Neural cell (in vitro differentiated cells): ENCODE measurements at regions not wholly inside any gene's neighbourhood (a gene's known extent, or its start where the extent isn't known, plus 50 kb on each side); places are given as distances from the start of the nearest gene placed in this dataset.

ENCODE experiments used
- H2AFZ ChIP-seq: fragments of 200-600, 300-800 bp; sonication (generic), shearing (Covaris generic); 2 replicates; pipeline ENCODE4 v1.6.0; 2014; ENCODE audit warnings: low read depth, mild to moderate bottlenecking, antibody characterized with exemption, low read length, moderate library complexity
- H3F3A ChIP-seq: fragments of 200-600 bp; shearing (Covaris generic); 2 replicates; pipeline ENCODE4 v1.6.1; 2016; ENCODE audit warnings: mild to moderate bottlenecking, moderate library complexity, mixed read lengths, antibody characterized with exemption, low read length; ENCODE audit not compliant: insufficient read depth, poor library complexity, severe bottlenecking
- H3K27ac ChIP-seq: fragments of 200-600, 300-800 bp; sonication (generic), shearing (Covaris generic); 2 replicates; pipeline ENCODE4 v1.5.1; 2014; ENCODE audit warnings: mild to moderate bottlenecking, low read length, moderate library complexity
- H3K27me3 ChIP-seq: fragments of 300-800, 200-600 bp; sonication (generic), shearing (Covaris generic); 2 replicates; pipeline ENCODE4 v1.6.0; 2014; ENCODE audit warnings: mild to moderate bottlenecking, low read depth, low read length, moderate library complexity; ENCODE audit not compliant: insufficient read depth
- H3K36me3 ChIP-seq: fragments of 300-800, 200-600 bp; sonication (generic), shearing (Covaris generic); 2 replicates; pipeline ENCODE4 v1.5.1; 2014; ENCODE audit warnings: mild to moderate bottlenecking, antibody characterized with exemption, low read length, moderate library complexity; ENCODE audit not compliant: insufficient read depth
- H3K4me2 ChIP-seq: fragments of 300-800, 200-600 bp; sonication (generic), shearing (Covaris generic); 2 replicates; pipeline ENCODE4 v1.6.0; 2014; ENCODE audit warnings: mild to moderate bottlenecking, low read length
- H3K4me3 ChIP-seq: fragments of 300-800, 200-600 bp; sonication (generic), shearing (Covaris generic); 2 replicates; pipeline ENCODE4 v1.5.1; 2014; ENCODE audit warnings: mild to moderate bottlenecking, low read length, moderate library complexity
- H3K79me2 ChIP-seq: fragments of 200-600 bp; shearing (Covaris generic); replicated peaks from 2 replicates; pipeline ENCODE4 v1.6.0; 2014; ENCODE audit warnings: mild to moderate bottlenecking, low read length, moderate library complexity; ENCODE audit not compliant: insufficient read depth
- H3K9ac ChIP-seq: fragments of 300-800, 200-600 bp; sonication (generic), shearing (Covaris generic); 2 replicates; pipeline ENCODE4 v1.6.1; 2016; ENCODE audit warnings: mild to moderate bottlenecking, low read length, mixed read lengths
- H3K9me2 ChIP-seq: fragments of 200-600 bp; shearing (Covaris generic); 2 replicates; pipeline ENCODE4 v1.6.1; 2016; ENCODE audit warnings: mild to moderate bottlenecking, low read length, mixed read lengths; ENCODE audit not compliant: insufficient read depth
- H3K9me3 ChIP-seq: fragments of 200-600, 300-800 bp; sonication (generic), shearing (Covaris generic); 2 replicates; pipeline ENCODE4 v1.6.1; 2016; ENCODE audit warnings: mild to moderate bottlenecking, mixed run types, low read length, moderate library complexity, mixed read lengths
- H4K20me1 ChIP-seq: fragments of 200-600 bp; shearing (Covaris generic); 2 replicates; pipeline ENCODE4 v1.6.1; 2016; ENCODE audit warnings: mild to moderate bottlenecking, mixed run types; ENCODE audit not compliant: insufficient read depth
- EP300 ChIP-seq: fragments of 450-650 bp; conservative IDR thresholded peaks from 2 replicates; pipeline ENCODE4 v1.6.1; 2014; ENCODE audit warnings: antibody characterized with exemption, mild to moderate bottlenecking, moderate library complexity; ENCODE audit not compliant: poor library complexity, severe bottlenecking
- EZH2 ChIP-seq: fragments of 200-600, 300-800 bp; shearing (Covaris generic), sonication (generic); IDR thresholded peaks from 2 replicates; pipeline ENCODE4 v1.6.1; 2014; ENCODE audit warnings: antibody characterized with exemption, low read length, borderline replicate concordance, mild to moderate bottlenecking; ENCODE audit not compliant: insufficient read depth, poor library complexity, severe bottlenecking
- MXI1 ChIP-seq: fragments of 450-650 bp; conservative IDR thresholded peaks from 2 replicates; pipeline ENCODE4 v1.6.1; 2014; ENCODE audit warnings: antibody characterized with exemption, mild to moderate bottlenecking; ENCODE audit not compliant: poor library complexity, severe bottlenecking
- POLR2AphosphoS5 ChIP-seq: IDR thresholded peaks from 2 replicates; pipeline ENCODE4 v1.6.1; 2012
- RAD21 ChIP-seq: fragments of 450-650 bp; conservative IDR thresholded peaks from 2 replicates; pipeline ENCODE4 v1.6.1; 2014; ENCODE audit warnings: antibody characterized with exemption, mild to moderate bottlenecking, moderate library complexity
- REST ChIP-seq: IDR thresholded peaks from 2 replicates; pipeline ENCODE4 v1.6.1; 2012; ENCODE audit warnings: borderline replicate concordance
- SMC3 ChIP-seq: fragments of 450-650 bp; conservative IDR thresholded peaks from 2 replicates; pipeline ENCODE4 v1.6.1; 2014; ENCODE audit warnings: antibody characterized with exemption, mild to moderate bottlenecking, moderate library complexity; ENCODE audit not compliant: poor library complexity
- TAF1 ChIP-seq: IDR thresholded peaks from 2 replicates; pipeline ENCODE4 v1.6.1; 2012; ENCODE audit warnings: low read depth
- TF ChIP-seq, protein P1 (sequence below): fragments of 450-650 bp; IDR thresholded peaks from 2 replicates; pipeline ENCODE4 v1.5.1; 2014; ENCODE audit warnings: antibody characterized with exemption, mild to moderate bottlenecking, moderate library complexity; ENCODE audit not compliant: poor library complexity, severe bottlenecking

GRCh38 chr2:138217975-138218374 is 253.7 kb downstream of the HNMT start:
- H3K4me3 ChIP-seq = no peak overlapping the region
- H3K27ac ChIP-seq = no peak overlapping the region
- no peak overlapping the region for H3K4me2 ChIP-seq

DNA sequence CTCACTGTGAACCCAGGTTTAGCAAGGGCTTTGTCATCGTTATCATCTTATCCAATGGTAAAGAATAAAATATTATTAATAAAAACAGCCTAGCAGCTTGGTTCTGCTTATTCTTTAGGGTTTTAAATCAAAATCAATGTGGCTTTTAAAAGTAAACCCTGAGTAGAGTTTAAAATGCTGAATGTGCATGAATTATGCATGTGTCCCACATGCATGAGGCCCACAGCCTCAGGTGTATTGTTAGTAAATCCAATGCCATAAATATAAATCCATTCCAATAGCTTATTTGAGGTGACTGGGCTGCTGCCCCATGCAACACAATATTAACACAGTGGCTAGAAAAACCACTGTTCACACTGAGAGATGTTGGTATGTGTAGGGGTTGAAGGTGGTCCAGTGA is 254.1 kb downstream of the HNMT start:
- H3K27ac ChIP-seq = no peak overlapping the region
- no peaks in the 10 kb centered on the region for H3K36me3 ChIP-seq
- no peaks in the 10 kb centered on the region for H4K20me1 ChIP-seq
- no peaks in the 10 kb centered on the region for H3F3A ChIP-seq
- H3K9ac ChIP-seq = no peak overlapping the region
- no peaks in the 10 kb centered on the region for H3K79me2 ChIP-seq
- no peak overlapping the region for H3K4me3 ChIP-seq
- H3K9me3 ChIP-seq = no peaks in the 10 kb centered on the region
- H3K27me3 ChIP-seq = no peaks in the 10 kb centered on the region
- H3K9me2 ChIP-seq = no peaks in the 10 kb centered on the region
- H3K4me2 ChIP-seq = no peak overlapping the region
- TF ChIP-seq, protein P1, sequence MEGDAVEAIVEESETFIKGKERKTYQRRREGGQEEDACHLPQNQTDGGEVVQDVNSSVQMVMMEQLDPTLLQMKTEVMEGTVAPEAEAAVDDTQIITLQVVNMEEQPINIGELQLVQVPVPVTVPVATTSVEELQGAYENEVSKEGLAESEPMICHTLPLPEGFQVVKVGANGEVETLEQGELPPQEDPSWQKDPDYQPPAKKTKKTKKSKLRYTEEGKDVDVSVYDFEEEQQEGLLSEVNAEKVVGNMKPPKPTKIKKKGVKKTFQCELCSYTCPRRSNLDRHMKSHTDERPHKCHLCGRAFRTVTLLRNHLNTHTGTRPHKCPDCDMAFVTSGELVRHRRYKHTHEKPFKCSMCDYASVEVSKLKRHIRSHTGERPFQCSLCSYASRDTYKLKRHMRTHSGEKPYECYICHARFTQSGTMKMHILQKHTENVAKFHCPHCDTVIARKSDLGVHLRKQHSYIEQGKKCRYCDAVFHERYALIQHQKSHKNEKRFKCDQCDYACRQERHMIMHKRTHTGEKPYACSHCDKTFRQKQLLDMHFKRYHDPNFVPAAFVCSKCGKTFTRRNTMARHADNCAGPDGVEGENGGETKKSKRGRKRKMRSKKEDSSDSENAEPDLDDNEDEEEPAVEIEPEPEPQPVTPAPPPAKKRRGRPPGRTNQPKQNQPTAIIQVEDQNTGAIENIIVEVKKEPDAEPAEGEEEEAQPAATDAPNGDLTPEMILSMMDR = no peak
- TF ChIP-seq TAF1 (no peak), EP300 (no peak), EZH2 (no peak), MXI1 (no peak), SMC3 (no peak), REST (no peak), RAD21 (no peak), POLR2AphosphoS5 (no peak)
- H2AFZ ChIP-seq = no peak overlapping the region

More at GRCh38 chr2:138217975-138218374, 253.7 kb downstream of the HNMT start:
- Histone ChIP-seq H3K79me2 (no peaks in the 10 kb centered on the region), H2AFZ (no peak overlapping the region), H3K9me3 (no peaks in the 10 kb centered on the region), H3F3A (no peaks in the 10 kb centered on the region), H3K9ac (no peak overlapping the region), H3K36me3 (no peaks in the 10 kb centered on the region), H3K9me2 (no peaks in the 10 kb centered on the region), H4K20me1 (no peaks in the 10 kb centered on the region), H3K27me3 (no peaks in the 10 kb centered on the region)
- TF ChIP-seq EP300 (no peak), RAD21 (no peak), MXI1 (no peak), TAF1 (no peak), POLR2AphosphoS5 (no peak), REST (no peak), EZH2 (no peak), SMC3 (no peak)
- TF ChIP-seq, protein P1 = no peak
